ENCODE measurements at regions not wholly inside any gene's neighbourhood (a gene's known extent, or its start where the extent isn't known, plus 50 kb on each side); places are given as distances from the start of the nearest gene placed in this dataset.

GRCh38 chr5:35359859-35360258 is 129.6 kb upstream of the PRLR start:
- CTCF ChIA-PET: interaction anchor here (2.5 kb wide), 1 partner anchor 10 kb away, joined by 13 read pairs; no protein-coding TSS in a partner anchor
- TF ChIP-seq CTCF (IDR thresholded peaks at IDR 0.05; ENCODE audit: control extremely low read depth, extremely low read depth, low read depth, missing control alignments): no peak
- POLR2A ChIA-PET: no interaction called here
- no peak for DNase-seq (ENCODE audit: extremely low spot score)

- TF ChIP-seq CTCF (IDR thresholded peaks at IDR 0.05; ENCODE audit: control extremely low read depth, extremely low read depth, low read depth, missing control alignments): no peak
- ChIA-PET CTCF (interaction anchor here (1.1 to 2.4 kb wide), 3 partner anchors 11 to 16 kb away, joined by 3 to 6 read pairs (median 3); no protein-coding TSS in a partner anchor), POLR2A (no interaction called here)
- no peak for DNase-seq (ENCODE audit: extremely low spot score)
Measured at GRCh38 chr5:35357973-35358372, 127.7 kb upstream of the PRLR start.

- ChIA-PET POLR2A (no interaction called here), CTCF (interaction anchor here (2.4 kb wide), 1 partner anchor 17 kb away, joined by 6 read pairs; no protein-coding TSS in a partner anchor)
Measured at GRCh38 chr5:35356725-35357124, 126.4 kb upstream of the PRLR start.

GRCh38 chr5:35354751-35355150 is 124.5 kb upstream of the PRLR start:
- POLR2A ChIA-PET: no interaction called here
- CTCF ChIA-PET: no interaction called here
- no peak for TF ChIP-seq CTCF (IDR thresholded peaks at IDR 0.05; ENCODE audit: control extremely low read depth, extremely low read depth, low read depth, missing control alignments)
- no peak for DNase-seq (ENCODE audit: extremely low spot score)

More at GRCh38 chr5:35356725-35357124, 126.4 kb upstream of the PRLR start:
- no peak for DNase-seq (ENCODE audit: extremely low spot score)
- TF ChIP-seq CTCF (IDR thresholded peaks at IDR 0.05; ENCODE audit: control extremely low read depth, extremely low read depth, low read depth, missing control alignments): no peak

- POLR2A ChIA-PET: no interaction called here
- CTCF ChIA-PET: no interaction called here
- TF ChIP-seq CTCF (IDR thresholded peaks at IDR 0.05; ENCODE audit: control extremely low read depth, extremely low read depth, low read depth, missing control alignments): peak; percentile 28
- no peak for DNase-seq (ENCODE audit: extremely low spot score)
Measured at GRCh38 chr5:35345222-35345621, 114.9 kb upstream of the PRLR start.

GRCh38 chr5:35342664-35343063 is 112.4 kb upstream of the PRLR start:
- ChIA-PET CTCF (interaction anchor here (1.5 kb wide), 1 partner anchor 105 kb away, joined by 3 read pairs; no protein-coding TSS in a partner anchor), POLR2A (no interaction called here)

More at GRCh38 chr5:35342664-35343063, 112.4 kb upstream of the PRLR start:
- no peak for DNase-seq (ENCODE audit: extremely low spot score)
- no peak for TF ChIP-seq CTCF (IDR thresholded peaks at IDR 0.05; ENCODE audit: control extremely low read depth, extremely low read depth, low read depth, missing control alignments)
